Natural killer cell treated with Interleukin-12 subunit alpha and Interleukin-12 subunit beta and Interleukin-15 and Interleukin-18, amount 100 ng/mL, for 72 hours (primary cell): ENCODE measurements at regions not wholly inside any gene's neighbourhood (a gene's known extent, or its start where the extent isn't known, plus 50 kb on each side); places are given as distances from the start of the nearest gene placed in this dataset.
A peak's percentile ranks its signal among the peaks of the same experiment; 100 is the strongest.

Source experiments
- ATAC-seq, 2 donors: fragments of 150-1000 bp; cut with Tn5 transposase in 1 of 2; sonication (Bioruptor Pico), chemical (Tn5 transposase) in 1 of 2; 2 replicates each; pipeline ENCODE4 v1.10.0; 2021
- DNase-seq: peaks from one replicate; pipeline ENCODE4 v3.0.0; 2022; ENCODE audit warnings: low spot score
- H3K27ac Mint-ChIP-seq, 2 donors: 1 replicate in 1 of 2; 2 replicates in 1 of 2; pipeline ENCODE4 v1.8.0; 2022; ENCODE audit warnings: mixed read lengths in 2 of 2, mild to moderate bottlenecking in 1 of 2, moderate library complexity in 1 of 2
- H3K27me3 Mint-ChIP-seq, 2 donors: 1 replicate in 1 of 2; 2 replicates in 1 of 2; pipeline ENCODE4 v1.8.0; 2022; ENCODE audit warnings: mixed read lengths in 2 of 2
- H3K36me3 Mint-ChIP-seq: one replicate; pipeline ENCODE4 v1.8.0; 2022; ENCODE audit warnings: mixed read lengths
- H3K4me1 Mint-ChIP-seq, 2 donors: 1 replicate in 1 of 2; 2 replicates in 1 of 2; pipeline ENCODE4 v1.8.0; 2022; ENCODE audit warnings: low read depth in 2 of 2, mixed read lengths in 2 of 2, mild to moderate bottlenecking in 1 of 2
- H3K4me3 Mint-ChIP-seq: one replicate; pipeline ENCODE4 v1.8.0; 2022; ENCODE audit warnings: mixed read lengths
- H3K9me3 Mint-ChIP-seq: 2 replicates; pipeline ENCODE4 v1.8.0; 2022; ENCODE audit warnings: mixed read lengths

- no peak overlapping the region for H3K4me3 Mint-ChIP-seq
- ATAC-seq (no peak), DNase-seq (no peak)
- peaks cover 17 to 19% of the 10 kb centered on the region in 2 donors for H3K27me3 Mint-ChIP-seq
- no peaks in the 10 kb centered on the region for H3K9me3 Mint-ChIP-seq
- H3K4me1 Mint-ChIP-seq = no peaks in the 10 kb centered on the region
- no peak overlapping the region for H3K27ac Mint-ChIP-seq
- no peaks in the 10 kb centered on the region for H3K36me3 Mint-ChIP-seq
Measured at GRCh38 chr18:25962919-25963318, 127.5 kb downstream of the SS18 start.

- ATAC-seq = peak in 1 of 2 donors; percentile 36
- H3K4me3 Mint-ChIP-seq = no peak overlapping the region
Measured at GRCh38 chr18:25962176-25962575, 128.2 kb downstream of the SS18 start.

GRCh38 chr18:25957017-25957416, 133.4 kb downstream of the SS18 start:
- H3K9me3 Mint-ChIP-seq = no peaks in the 10 kb centered on the region
- H3K4me3 Mint-ChIP-seq = no peak overlapping the region
- DNase-seq = no peak
- no peak for ATAC-seq
- peaks cover 3 to 14% of the 10 kb centered on the region in 2 donors for H3K4me1 Mint-ChIP-seq
- peaks cover 0 to 5% of the 10 kb centered on the region in 2 donors for H3K27me3 Mint-ChIP-seq
- H3K36me3 Mint-ChIP-seq = no peaks in the 10 kb centered on the region
- no peak overlapping the region for H3K27ac Mint-ChIP-seq

More at GRCh38 chr18:25962176-25962575, 128.2 kb downstream of the SS18 start:
- H3K36me3 Mint-ChIP-seq = no peaks in the 10 kb centered on the region
- no peaks in the 10 kb centered on the region for H3K9me3 Mint-ChIP-seq
- no peak overlapping the region for H3K27ac Mint-ChIP-seq
- H3K4me1 Mint-ChIP-seq = peaks cover 0 to 3% of the 10 kb centered on the region in 2 donors
- H3K27me3 Mint-ChIP-seq = peaks cover 17 to 19% of the 10 kb centered on the region in 2 donors
- DNase-seq = no peak

- peaks cover 3 to 14% of the 10 kb centered on the region in 2 donors for H3K4me1 Mint-ChIP-seq
- no peaks in the 10 kb centered on the region for H3K9me3 Mint-ChIP-seq
- DNase-seq (no peak), ATAC-seq (no peak)
- no peaks in the 10 kb centered on the region for H3K27me3 Mint-ChIP-seq
- H3K27ac Mint-ChIP-seq = peak overlapping the region in 1 of 2 donors; percentile 72
- H3K36me3 Mint-ChIP-seq = no peaks in the 10 kb centered on the region
- H3K4me3 Mint-ChIP-seq = peak overlapping the region; percentile 64
Measured at GRCh38 chr18:25953111-25953510, 137.3 kb downstream of the SS18 start.

- ATAC-seq (no peak), DNase-seq (no peak)
- peaks cover 6 to 9% of the 10 kb centered on the region in 2 donors for H3K27me3 Mint-ChIP-seq
- H3K9me3 Mint-ChIP-seq = no peaks in the 10 kb centered on the region
- H3K27ac Mint-ChIP-seq = no peak overlapping the region
- H3K4me3 Mint-ChIP-seq = no peak overlapping the region
- no peaks in the 10 kb centered on the region for H3K36me3 Mint-ChIP-seq
- peaks cover 3 to 8% of the 10 kb centered on the region in 2 donors for H3K4me1 Mint-ChIP-seq
Measured at GRCh38 chr18:25950321-25950720, 140.1 kb downstream of the SS18 start.

- Mint-ChIP-seq H3K9me3 (no peaks in the 10 kb centered on the region), H3K27ac (no peak overlapping the region), H3K4me1 (no peaks in the 10 kb centered on the region), H3K36me3 (no peaks in the 10 kb centered on the region), H3K4me3 (no peak overlapping the region), H3K27me3 (peaks cover 9 to 11% of the 10 kb centered on the region in 2 donors)
- DNase-seq = no peak
- no peak for ATAC-seq
Measured at GRCh38 chr18:25946540-25946939, 143.9 kb downstream of the SS18 start.

GRCh38 chr18:25935356-25935755, 155.1 kb downstream of the SS18 start:
- H3K27ac Mint-ChIP-seq = no peak overlapping the region
- DNase-seq = no peak
- peaks cover 10 to 18% of the 10 kb centered on the region in 2 donors for H3K27me3 Mint-ChIP-seq
- H3K9me3 Mint-ChIP-seq = peaks cover 3% of the 10 kb centered on the region
- H3K4me3 Mint-ChIP-seq = no peak overlapping the region
- no peaks in the 10 kb centered on the region for H3K4me1 Mint-ChIP-seq
- no peak for ATAC-seq
- no peaks in the 10 kb centered on the region for H3K36me3 Mint-ChIP-seq

GRCh38 chr18:25931126-25931525, 159.3 kb downstream of the SS18 start:
- DNase-seq = no peak
- H3K9me3 Mint-ChIP-seq = peaks cover 3% of the 10 kb centered on the region
- no peak overlapping the region for H3K4me3 Mint-ChIP-seq
- H3K4me1 Mint-ChIP-seq = no peaks in the 10 kb centered on the region
- no peaks in the 10 kb centered on the region for H3K36me3 Mint-ChIP-seq
- H3K27me3 Mint-ChIP-seq = peaks cover 16 to 27% of the 10 kb centered on the region in 2 donors
- H3K27ac Mint-ChIP-seq = no peak overlapping the region
- ATAC-seq = no peak

- H3K4me1 Mint-ChIP-seq = no peaks in the 10 kb centered on the region
- H3K9me3 Mint-ChIP-seq = peaks cover 3% of the 10 kb centered on the region
- no peak for DNase-seq
- no peak overlapping the region for H3K27ac Mint-ChIP-seq
- H3K27me3 Mint-ChIP-seq = peaks cover 12 to 27% of the 10 kb centered on the region in 2 donors
- ATAC-seq = no peak
- no peaks in the 10 kb centered on the region for H3K36me3 Mint-ChIP-seq
- H3K4me3 Mint-ChIP-seq = no peak overlapping the region
Measured at GRCh38 chr18:25929787-25930186, 160.6 kb downstream of the SS18 start.

GRCh38 chr18:25927830-25928229, 162.6 kb downstream of the SS18 start:
- ATAC-seq (no peak), DNase-seq (no peak)
- Mint-ChIP-seq H3K9me3 (no peaks in the 10 kb centered on the region), H3K36me3 (no peaks in the 10 kb centered on the region), H3K27ac (no peak overlapping the region), H3K4me3 (no peak overlapping the region), H3K4me1 (no peaks in the 10 kb centered on the region), H3K27me3 (peaks cover 17 to 27% of the 10 kb centered on the region in 2 donors)

- Mint-ChIP-seq H3K27me3 (peaks cover 12 to 14% of the 10 kb centered on the region in 2 donors), H3K36me3 (no peaks in the 10 kb centered on the region), H3K4me1 (no peaks in the 10 kb centered on the region), H3K27ac (no peak overlapping the region), H3K4me3 (no peak overlapping the region), H3K9me3 (no peaks in the 10 kb centered on the region)
- ATAC-seq = no peak
- no peak for DNase-seq
Measured at GRCh38 chr18:25923193-25923592, 167.2 kb downstream of the SS18 start.

GRCh38 chr18:25921677-25922421, 168.6 kb downstream of the SS18 start:
- DNase-seq (no peak), ATAC-seq (no peak)
- H3K36me3 Mint-ChIP-seq = no peaks in the 10 kb centered on the region
- no peaks in the 10 kb centered on the region for H3K9me3 Mint-ChIP-seq
- H3K4me1 Mint-ChIP-seq = no peaks in the 10 kb centered on the region
- no peak overlapping the region for H3K4me3 Mint-ChIP-seq
- H3K27ac Mint-ChIP-seq = no peak overlapping the region
- H3K27me3 Mint-ChIP-seq = peaks cover 2 to 5% of the 10 kb centered on the region in 2 donors

GRCh38 chr18:25915907-25916306, 174.5 kb downstream of the SS18 start:
- Mint-ChIP-seq H3K27me3 (peaks cover 3 to 5% of the 10 kb centered on the region in 2 donors), H3K4me3 (no peak overlapping the region), H3K27ac (no peak overlapping the region), H3K9me3 (no peaks in the 10 kb centered on the region), H3K4me1 (no peaks in the 10 kb centered on the region), H3K36me3 (no peaks in the 10 kb centered on the region)
- no peak for DNase-seq
- no peak for ATAC-seq

GRCh38 chr18:25898965-25899364, 191.4 kb downstream of the SS18 start:
- Mint-ChIP-seq H3K9me3 (no peaks in the 10 kb centered on the region), H3K4me3 (no peak overlapping the region), H3K27ac (no peak overlapping the region), H3K27me3 (peaks cover 12 to 40% of the 10 kb centered on the region in 2 donors), H3K4me1 (peaks cover 0 to 3% of the 10 kb centered on the region in 2 donors), H3K36me3 (no peaks in the 10 kb centered on the region)
- DNase-seq (no peak), ATAC-seq (no peak)
